GM12878 (cell line): ENCODE measurements at regions not wholly inside any gene's neighbourhood (a gene's known extent, or its start where the extent isn't known, plus 50 kb on each side); places are given as distances from the start of the nearest gene placed in this dataset.

Experiments
- ATAC-seq: fragments of 200-7000 bp; cut with Tn5 transposase; 3 replicates; pipeline ENCODE4 v1.9.1; 2020; ENCODE audit warnings: mild to moderate bottlenecking, moderate library complexity
- BruUV-seq: library from RNA; stranded (reverse); fragments of 400-500 nt; replicated peaks from 2 replicates; lab custom pipeline; 2021; lab: Mats Ljungman, UMichigan
- CTCF ChIA-PET: fragments of 300-600 bp; sonication (Branson Sonifier 250); formaldehyde crosslinking; extraction: SDS; loops from one replicate; lab custom pipeline; 2021; ENCODE audit warnings: inconsistent platforms; lab: Yijun Ruan, JAX
- POLR2A ChIA-PET: fragments of 350-600 bp; formaldehyde crosslinking; extraction: SDS; loops from one replicate; lab custom pipeline; 2021; ENCODE audit warnings: inconsistent platforms; lab: Charles Lee
- RAD21 ChIA-PET: fragments of 300-600 bp; sonication (Branson Sonifier 250); formaldehyde crosslinking; loops from one replicate; lab custom pipeline; 2023; ENCODE audit warnings: antibody characterized with exemption; ENCODE audit not compliant: unreplicated experiment; lab: Charles Lee
- SMC1A ChIA-PET: fragments of 300-600 bp; sonication (Branson Sonifier 250); formaldehyde crosslinking; loops from one replicate; lab custom pipeline; 2023; ENCODE audit not compliant: unreplicated experiment, uncharacterized antibody; lab: Charles Lee
- DNase-seq: peaks from one replicate; pipeline ENCODE4 v3.0.0-alpha.2; 2011; ENCODE audit warnings: low read depth, low spot score
- FAIRE-seq: peaks from 3 replicates; lab custom pipeline; 2011; peaks lifted over from hg19 to GRCh38; lab: Jason Lieb, UNC
- H2AFZ ChIP-seq: 2 replicates; pipeline ENCODE4 v1.6.0; 2011; ENCODE audit warnings: low read depth, low read length, control low read depth; ENCODE audit not compliant: control insufficient read depth
- H3K27ac ChIP-seq: 2 replicates; pipeline ENCODE4 v1.5.1; 2011; ENCODE audit warnings: control low read depth; ENCODE audit not compliant: control insufficient read depth, insufficient read depth
- H3K27me3 ChIP-seq, 2 experiments: replicated peaks in 1 of 2; 2 replicates each; pipeline versions ENCODE4 v1.6.0 to v1.6.1; 2011; ENCODE audit warnings: low read length in 1 of 2; ENCODE audit not compliant: control insufficient read depth in 2 of 2, insufficient read depth in 2 of 2
- H3K36me3 ChIP-seq, 2 experiments: 2 replicates each; pipeline ENCODE4 v1.5.1; 2011; ENCODE audit warnings: low read length in 1 of 2; ENCODE audit not compliant: control insufficient read depth in 2 of 2, insufficient read depth in 2 of 2
- H3K4me1 ChIP-seq: 2 replicates; pipeline ENCODE4 v1.6.1; 2011; ENCODE audit warnings: mild to moderate bottlenecking, low read length, moderate library complexity, mixed read lengths; ENCODE audit not compliant: control insufficient read depth, insufficient read depth
- H3K4me2 ChIP-seq: 2 replicates; pipeline ENCODE4 v1.6.0; 2011; ENCODE audit warnings: control low read depth; ENCODE audit not compliant: control insufficient read depth, insufficient read depth
- H3K4me3 ChIP-seq: fragments of 200-600 bp; sonication (generic); 2 replicates; pipeline ENCODE4 v1.5.1; 2016
- H3K79me2 ChIP-seq: 2 replicates; pipeline ENCODE4 v1.6.0; 2011; ENCODE audit warnings: low read length; ENCODE audit not compliant: control insufficient read depth, insufficient read depth
- H3K9ac ChIP-seq: 2 replicates; pipeline ENCODE4 v1.8.0; 2011; ENCODE audit warnings: low read length, control low read depth, mixed read lengths; ENCODE audit not compliant: control insufficient read depth, insufficient read depth
- H3K9me3 ChIP-seq: replicated peaks from 3 replicates; pipeline ENCODE4 v1.5.1; 2011; ENCODE audit warnings: mild to moderate bottlenecking, low read length; ENCODE audit not compliant: control insufficient read depth, insufficient read depth
- H4K20me1 ChIP-seq: 2 replicates; pipeline ENCODE4 v1.6.0; 2011; ENCODE audit not compliant: control insufficient read depth, insufficient read depth
- BCL3 ChIP-seq: IDR thresholded peaks from 2 replicates; pipeline ENCODE4 v1.6.1; 2011; ENCODE audit warnings: borderline replicate concordance, low read depth, mild to moderate bottlenecking, moderate library complexity, low read length; ENCODE audit not compliant: insufficient read depth, poor library complexity, severe bottlenecking
- BCLAF1 ChIP-seq: fragments of 450-650 bp; IDR thresholded peaks from 2 replicates; pipeline ENCODE4 v1.6.1; 2017; ENCODE audit warnings: antibody characterized with exemption, mild to moderate bottlenecking, moderate library complexity
- EGR1 ChIP-seq, 2 experiments: IDR thresholded peaks; 1 replicate in 1 of 2; 2 replicates in 1 of 2; pipeline ENCODE4 v1.6.1; 2011 to 2012; ENCODE audit warnings: low read depth in 2 of 2, low read length in 2 of 2, borderline replicate concordance in 1 of 2, mild to moderate bottlenecking in 1 of 2, moderate library complexity in 1 of 2
- IRF4 ChIP-seq: IDR thresholded peaks from 2 replicates; pipeline ENCODE4 v1.6.1; 2011; ENCODE audit warnings: low read depth, low read length
- MEF2A ChIP-seq: IDR thresholded peaks from 2 replicates; pipeline ENCODE4 v1.6.1; 2011; ENCODE audit warnings: low read depth, mild to moderate bottlenecking, low read length, moderate library complexity; ENCODE audit not compliant: insufficient read depth
- NFYA ChIP-seq: IDR thresholded peaks from 2 replicates; pipeline ENCODE4 v1.6.1; 2011; ENCODE audit warnings: low read depth, mild to moderate bottlenecking, low read length, improper control_type of control experiment, borderline replicate concordance
- NFYB ChIP-seq: IDR thresholded peaks from 2 replicates; pipeline ENCODE4 v1.6.1; 2011; ENCODE audit warnings: low read depth, mild to moderate bottlenecking, low read length, improper control_type of control experiment, moderate library complexity; ENCODE audit not compliant: insufficient read depth
- RAD51 ChIP-seq: fragments of 450-650 bp; IDR thresholded peaks from 2 replicates; pipeline ENCODE4 v1.6.1; 2016; ENCODE audit warnings: moderate library complexity, mild to moderate bottlenecking, inconsistent platforms
- ZZZ3 ChIP-seq: IDR thresholded peaks from 2 replicates; pipeline ENCODE4 v1.6.1; 2011; ENCODE audit warnings: low read depth; ENCODE audit not compliant: control insufficient read depth, insufficient read length
- in situ Hi-C: fragments of 300-500 bp; cut with MboI; formaldehyde crosslinking; loops from 9 replicates; pipeline ENCODE4 v1.14.3; 2018; ENCODE audit warnings: mixed read lengths
- intact Hi-C: fragments of 100-400 bp; cut with micrococcal nuclease; formaldehyde crosslinking; loops from one replicate; pipeline ENCODE4 v1.14.2; 2022; ENCODE audit not compliant: unreplicated experiment

GRCh38 chr2:147509821-147510220, 335.0 kb upstream of the ACVR2A start:
- CTCF ChIA-PET: interaction anchor here (0.8 kb wide), 1 partner anchor 402 kb away, joined by 3 read pairs; no protein-coding TSS in a partner anchor
- no peak for ATAC-seq
- H3K9me3 ChIP-seq: no peaks in the 10 kb centered on the region; the same call in 1 of the 3 replicates
- H3K36me3 ChIP-seq: no peaks in the 10 kb centered on the region
- SMC1A ChIA-PET: interaction anchor here (1.3 kb wide), 1 partner anchor 11 kb away, joined by 3 read pairs; no protein-coding TSS in a partner anchor
- no peak for FAIRE-seq
- no peak overlapping the region for H3K27ac ChIP-seq
- no peak overlapping the region for H2AFZ ChIP-seq
- POLR2A ChIA-PET: no interaction called here
- H3K4me1 ChIP-seq: no peaks in the 10 kb centered on the region
- no peak for TF ChIP-seq ZZZ3
- TF ChIP-seq EGR1 (IDR thresholded peaks at IDR 0.05; ENCODE audit: borderline replicate concordance in 1 of 2, low read depth in 2 of 2, low read length in 2 of 2): no peak
- TF ChIP-seq NFYB: no peak
- TF ChIP-seq IRF4: no peak
- TF ChIP-seq RAD51: no peak
- no peak for TF ChIP-seq NFYA
- TF ChIP-seq BCL3: no peak
- no peak for TF ChIP-seq BCLAF1
- TF ChIP-seq MEF2A: no peak
- in situ Hi-C loops: no loop called here
- no TSS peak for BruUV-seq
- H4K20me1 ChIP-seq: no peaks in the 10 kb centered on the region
- DNase-seq: no peak
- H3K27me3 ChIP-seq: no peaks in the 10 kb centered on the region
- no peak overlapping the region for H3K4me3 ChIP-seq
- no peaks in the 10 kb centered on the region for H3K79me2 ChIP-seq
- RAD21 ChIA-PET: no interaction called here
- H3K9ac ChIP-seq: no peak overlapping the region
- H3K4me2 ChIP-seq: no peak overlapping the region
- intact Hi-C loops: no loop called here
